HepG2 (cell line): ENCODE measurements at regions not wholly inside any gene's neighbourhood (a gene's known extent, or its start where the extent isn't known, plus 50 kb on each side); places are given as distances from the start of the nearest gene placed in this dataset.

ENCODE experiments used
- CEBPG ChIP-seq: IDR thresholded peaks from 2 replicates; pipeline ENCODE4 v1.6.1; 2016
- ESRRA ChIP-seq: sonication (generic); formaldehyde crosslinking; IDR thresholded peaks from 2 replicates; pipeline ENCODE4 v1.5.1; 2020; ENCODE audit warnings: mild to moderate bottlenecking, low read depth, missing genetic modification reagents
- FOSL1 ChIP-seq: sonication (generic); formaldehyde crosslinking; IDR thresholded peaks from 2 replicates; pipeline ENCODE4 v1.9.0; 2021; ENCODE audit warnings: missing genetic modification reagents, borderline replicate concordance
- HMG20A ChIP-seq: IDR thresholded peaks from 2 replicates; pipeline ENCODE4 v1.6.1; 2016; ENCODE audit warnings: borderline replicate concordance
- POGZ ChIP-seq: sonication (generic); formaldehyde crosslinking; IDR thresholded peaks from 2 replicates; pipeline ENCODE4 v1.4.0; 2020; ENCODE audit warnings: mild to moderate bottlenecking, missing genetic modification reagents
- RBAK ChIP-seq: sonication (generic); formaldehyde crosslinking; IDR thresholded peaks from 2 replicates; pipeline ENCODE4 v1.5.1; 2020; ENCODE audit warnings: mild to moderate bottlenecking, missing genetic modification reagents
- ZNF615 ChIP-seq: sonication (generic); formaldehyde crosslinking; IDR thresholded peaks from 2 replicates; pipeline ENCODE4 v1.5.0; 2020; ENCODE audit warnings: mild to moderate bottlenecking, missing genetic modification reagents, borderline replicate concordance
- ZSCAN20 ChIP-seq: sonication (generic); formaldehyde crosslinking; IDR thresholded peaks from 2 replicates; pipeline ENCODE4 v1.4.0; 2020; ENCODE audit warnings: missing genetic modification reagents, mild to moderate bottlenecking, borderline replicate concordance
- TF ChIP-seq, protein P1 (sequence below): sonication (generic); formaldehyde crosslinking; IDR thresholded peaks from 2 replicates; pipeline ENCODE4 v1.4.0; 2020; ENCODE audit warnings: mild to moderate bottlenecking, missing genetic modification reagents
- TF ChIP-seq, protein P2 (sequence below): sonication (generic); formaldehyde crosslinking; IDR thresholded peaks from 2 replicates; pipeline ENCODE4 v1.5.0; 2020; ENCODE audit warnings: mild to moderate bottlenecking, missing genetic modification reagents, moderate library complexity
- TF ChIP-seq, protein P3 (sequence below): sonication (generic); formaldehyde crosslinking; IDR thresholded peaks from 2 replicates; pipeline ENCODE4 v1.8.0; 2022; ENCODE audit warnings: mild to moderate bottlenecking, missing genetic modification reagents, moderate library complexity
- TF ChIP-seq, protein P4 (sequence below): sonication (generic); formaldehyde crosslinking; IDR thresholded peaks from 2 replicates; pipeline ENCODE4 v1.5.1; 2020; ENCODE audit warnings: mild to moderate bottlenecking, missing genetic modification reagents, borderline replicate concordance

DNA sequence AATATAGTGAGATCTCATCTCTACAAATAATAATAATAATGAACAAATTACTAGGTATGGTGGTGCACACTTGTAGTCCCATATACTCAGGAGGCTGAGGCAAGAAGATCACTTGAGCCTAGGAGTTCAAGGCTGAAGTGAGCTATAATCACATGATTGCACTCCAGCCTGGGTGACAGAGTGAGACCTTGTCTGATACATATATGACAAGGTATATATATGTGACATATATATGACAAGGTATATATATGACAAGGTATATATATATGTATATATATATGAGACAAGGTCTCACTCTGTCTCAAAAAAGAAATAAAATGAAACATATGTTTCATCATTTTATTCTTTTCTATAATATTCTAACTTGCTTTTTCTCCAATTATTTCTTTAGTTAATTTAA, 278.1 kb upstream of the TET2 start:
- TF ChIP-seq, protein P1, sequence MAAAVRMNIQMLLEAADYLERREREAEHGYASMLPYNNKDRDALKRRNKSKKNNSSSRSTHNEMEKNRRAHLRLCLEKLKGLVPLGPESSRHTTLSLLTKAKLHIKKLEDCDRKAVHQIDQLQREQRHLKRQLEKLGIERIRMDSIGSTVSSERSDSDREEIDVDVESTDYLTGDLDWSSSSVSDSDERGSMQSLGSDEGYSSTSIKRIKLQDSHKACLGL (CRISPR knock-in tag), result no peak
- TF ChIP-seq ZNF615 (CRISPR knock-in tag) (no peak), ZSCAN20 (no peak), HMG20A (CRISPR knock-in tag) (no peak), POGZ (no peak), CEBPG (no peak), RBAK (no peak), FOSL1 (CRISPR knock-in tag) (no peak), ESRRA (CRISPR knock-in tag) (no peak)
- TF ChIP-seq, protein P2, sequence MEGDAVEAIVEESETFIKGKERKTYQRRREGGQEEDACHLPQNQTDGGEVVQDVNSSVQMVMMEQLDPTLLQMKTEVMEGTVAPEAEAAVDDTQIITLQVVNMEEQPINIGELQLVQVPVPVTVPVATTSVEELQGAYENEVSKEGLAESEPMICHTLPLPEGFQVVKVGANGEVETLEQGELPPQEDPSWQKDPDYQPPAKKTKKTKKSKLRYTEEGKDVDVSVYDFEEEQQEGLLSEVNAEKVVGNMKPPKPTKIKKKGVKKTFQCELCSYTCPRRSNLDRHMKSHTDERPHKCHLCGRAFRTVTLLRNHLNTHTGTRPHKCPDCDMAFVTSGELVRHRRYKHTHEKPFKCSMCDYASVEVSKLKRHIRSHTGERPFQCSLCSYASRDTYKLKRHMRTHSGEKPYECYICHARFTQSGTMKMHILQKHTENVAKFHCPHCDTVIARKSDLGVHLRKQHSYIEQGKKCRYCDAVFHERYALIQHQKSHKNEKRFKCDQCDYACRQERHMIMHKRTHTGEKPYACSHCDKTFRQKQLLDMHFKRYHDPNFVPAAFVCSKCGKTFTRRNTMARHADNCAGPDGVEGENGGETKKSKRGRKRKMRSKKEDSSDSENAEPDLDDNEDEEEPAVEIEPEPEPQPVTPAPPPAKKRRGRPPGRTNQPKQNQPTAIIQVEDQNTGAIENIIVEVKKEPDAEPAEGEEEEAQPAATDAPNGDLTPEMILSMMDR (CRISPR knock-in tag), result no peak
- TF ChIP-seq, protein P3, sequence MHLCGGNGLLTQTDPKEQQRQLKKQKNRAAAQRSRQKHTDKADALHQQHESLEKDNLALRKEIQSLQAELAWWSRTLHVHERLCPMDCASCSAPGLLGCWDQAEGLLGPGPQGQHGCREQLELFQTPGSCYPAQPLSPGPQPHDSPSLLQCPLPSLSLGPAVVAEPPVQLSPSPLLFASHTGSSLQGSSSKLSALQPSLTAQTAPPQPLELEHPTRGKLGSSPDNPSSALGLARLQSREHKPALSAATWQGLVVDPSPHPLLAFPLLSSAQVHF (CRISPR knock-in tag), result no peak
- TF ChIP-seq, protein P4, sequence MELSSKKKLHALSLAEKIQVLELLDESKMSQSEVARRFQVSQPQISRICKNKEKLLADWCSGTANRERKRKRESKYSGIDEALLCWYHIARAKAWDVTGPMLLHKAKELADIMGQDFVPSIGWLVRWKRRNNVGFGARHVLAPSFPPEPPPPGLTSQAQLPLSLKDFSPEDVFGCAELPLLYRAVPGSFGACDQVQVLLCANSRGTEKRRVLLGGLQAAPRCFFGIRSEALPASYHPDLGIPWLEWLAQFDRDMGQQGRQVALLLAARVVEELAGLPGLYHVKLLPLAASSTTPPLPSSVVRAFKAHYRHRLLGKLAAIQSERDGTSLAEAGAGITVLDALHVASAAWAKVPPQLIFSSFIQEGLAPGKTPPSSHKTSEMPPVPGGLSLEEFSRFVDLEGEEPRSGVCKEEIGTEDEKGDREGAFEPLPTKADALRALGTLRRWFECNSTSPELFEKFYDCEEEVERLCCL (CRISPR knock-in tag), result no peak
